Osteocyte (in vitro differentiated cells): ENCODE measurements at regions not wholly inside any gene's neighbourhood (a gene's known extent, or its start where the extent isn't known, plus 50 kb on each side); places are given as distances from the start of the nearest gene placed in this dataset.

Experiments
- DNase-seq: peaks from one replicate; pipeline ENCODE4 v3.0.0; 2021; ENCODE audit warnings: mixed read lengths; ENCODE audit not compliant: unreplicated experiment; ENCODE audit errors: extremely low spot score
- H3K27ac Mint-ChIP-seq: one replicate; pipeline ENCODE4 v1.8.0; 2021; ENCODE audit warnings: mild to moderate bottlenecking, mixed read lengths; ENCODE audit not compliant: unreplicated experiment
- H3K27me3 Mint-ChIP-seq: one replicate; pipeline ENCODE4 v1.8.0; 2021; ENCODE audit warnings: mixed read lengths; ENCODE audit not compliant: unreplicated experiment
- H3K36me3 Mint-ChIP-seq: one replicate; pipeline ENCODE4 v1.8.0; 2021; ENCODE audit warnings: mixed read lengths; ENCODE audit not compliant: unreplicated experiment
- H3K4me1 Mint-ChIP-seq: one replicate; pipeline ENCODE4 v1.8.0; 2021; ENCODE audit warnings: mixed read lengths; ENCODE audit not compliant: unreplicated experiment
- H3K4me3 Mint-ChIP-seq: one replicate; pipeline ENCODE4 v1.8.0; 2021; ENCODE audit warnings: mild to moderate bottlenecking, moderate library complexity, mixed read lengths; ENCODE audit not compliant: unreplicated experiment
- H3K9me3 Mint-ChIP-seq: one replicate; pipeline ENCODE4 v1.8.0; 2021; ENCODE audit warnings: mixed read lengths; ENCODE audit not compliant: unreplicated experiment
- TF ChIP-seq, protein P1 (sequence below): fragments of 200-600 bp; sonication (generic); IDR thresholded peaks from 2 replicates; pipeline ENCODE4 v1.5.0; 2021; ENCODE audit warnings: antibody characterized with exemption, mild to moderate bottlenecking, moderate library complexity

DNA sequence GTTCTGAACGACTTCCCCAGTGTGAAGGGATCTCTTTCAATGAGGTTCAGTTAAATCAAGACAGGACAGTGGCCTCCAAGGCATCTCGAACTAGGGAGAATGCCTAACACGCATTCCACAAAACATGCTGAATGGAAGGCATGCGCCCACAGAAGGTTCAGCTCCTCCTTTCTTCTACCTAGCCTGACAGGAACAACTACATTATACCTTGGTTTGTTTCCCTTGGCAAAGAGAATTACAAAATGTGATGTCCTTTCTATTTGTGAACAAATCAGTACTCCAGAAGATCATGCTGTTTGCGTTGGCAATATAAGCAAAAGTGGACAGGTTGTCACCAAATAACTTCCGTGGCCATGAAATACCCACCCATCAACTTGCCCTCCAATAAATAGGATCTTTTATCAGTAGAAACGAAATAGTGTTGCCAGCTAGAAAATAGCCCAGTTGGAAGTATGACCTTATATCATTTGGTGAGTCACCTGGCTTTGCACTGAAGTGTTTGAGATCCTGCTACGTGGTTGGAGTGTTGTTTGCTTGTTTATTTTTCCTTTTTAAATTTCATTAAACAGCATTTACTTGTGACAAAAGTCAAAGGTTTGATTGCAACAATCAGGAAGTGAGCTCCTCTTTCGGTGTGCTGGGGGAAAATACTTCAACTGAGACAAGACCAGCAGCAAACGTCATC is 117.0 kb upstream of the FAM204A start:
- TF ChIP-seq, protein P1, sequence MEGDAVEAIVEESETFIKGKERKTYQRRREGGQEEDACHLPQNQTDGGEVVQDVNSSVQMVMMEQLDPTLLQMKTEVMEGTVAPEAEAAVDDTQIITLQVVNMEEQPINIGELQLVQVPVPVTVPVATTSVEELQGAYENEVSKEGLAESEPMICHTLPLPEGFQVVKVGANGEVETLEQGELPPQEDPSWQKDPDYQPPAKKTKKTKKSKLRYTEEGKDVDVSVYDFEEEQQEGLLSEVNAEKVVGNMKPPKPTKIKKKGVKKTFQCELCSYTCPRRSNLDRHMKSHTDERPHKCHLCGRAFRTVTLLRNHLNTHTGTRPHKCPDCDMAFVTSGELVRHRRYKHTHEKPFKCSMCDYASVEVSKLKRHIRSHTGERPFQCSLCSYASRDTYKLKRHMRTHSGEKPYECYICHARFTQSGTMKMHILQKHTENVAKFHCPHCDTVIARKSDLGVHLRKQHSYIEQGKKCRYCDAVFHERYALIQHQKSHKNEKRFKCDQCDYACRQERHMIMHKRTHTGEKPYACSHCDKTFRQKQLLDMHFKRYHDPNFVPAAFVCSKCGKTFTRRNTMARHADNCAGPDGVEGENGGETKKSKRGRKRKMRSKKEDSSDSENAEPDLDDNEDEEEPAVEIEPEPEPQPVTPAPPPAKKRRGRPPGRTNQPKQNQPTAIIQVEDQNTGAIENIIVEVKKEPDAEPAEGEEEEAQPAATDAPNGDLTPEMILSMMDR = no peak
- no peaks in the 10 kb centered on the region for H3K9me3 Mint-ChIP-seq
- peaks cover 3% of the 10 kb centered on the region for H3K27me3 Mint-ChIP-seq
- H3K27ac Mint-ChIP-seq = no peak overlapping the region
- H3K4me1 Mint-ChIP-seq = no peaks in the 10 kb centered on the region
- no peak overlapping the region for H3K4me3 Mint-ChIP-seq
- no peaks in the 10 kb centered on the region for H3K36me3 Mint-ChIP-seq
- DNase-seq = no peak

DNA sequence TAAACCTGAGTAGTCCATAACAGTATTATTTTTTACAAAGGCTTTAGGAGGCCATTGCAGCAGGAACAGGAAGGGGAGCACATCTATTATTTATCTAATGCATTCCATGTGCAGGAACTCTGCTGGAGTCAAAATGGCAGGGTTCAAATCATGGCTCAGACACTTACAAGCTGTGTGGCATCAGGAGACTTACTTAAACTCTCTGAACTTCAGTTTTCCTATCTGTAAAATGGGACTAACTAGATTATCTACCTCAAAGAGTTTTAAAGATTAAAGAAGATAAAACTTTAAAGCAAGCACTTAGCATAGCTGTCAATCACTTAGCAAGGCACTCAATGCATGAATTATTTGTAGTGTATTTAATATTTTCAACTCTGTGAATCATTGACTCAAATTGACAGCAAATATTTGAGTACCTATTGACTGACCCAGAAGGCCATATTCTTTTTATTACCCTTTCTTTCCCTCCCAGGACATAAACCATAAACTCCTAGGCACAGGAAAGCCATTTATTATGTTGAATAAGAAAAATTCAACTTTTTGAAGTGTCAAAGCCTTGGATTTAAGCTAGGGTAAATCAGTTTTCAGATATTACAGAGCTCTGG is 115.8 kb upstream of the FAM204A start:
- peaks cover 3% of the 10 kb centered on the region for H3K27me3 Mint-ChIP-seq
- H3K27ac Mint-ChIP-seq = no peak overlapping the region
- H3K4me3 Mint-ChIP-seq = no peak overlapping the region
- H3K9me3 Mint-ChIP-seq = no peaks in the 10 kb centered on the region
- H3K4me1 Mint-ChIP-seq = no peaks in the 10 kb centered on the region
- no peak for DNase-seq
- TF ChIP-seq, protein P1 = no peak
- no peaks in the 10 kb centered on the region for H3K36me3 Mint-ChIP-seq

DNA sequence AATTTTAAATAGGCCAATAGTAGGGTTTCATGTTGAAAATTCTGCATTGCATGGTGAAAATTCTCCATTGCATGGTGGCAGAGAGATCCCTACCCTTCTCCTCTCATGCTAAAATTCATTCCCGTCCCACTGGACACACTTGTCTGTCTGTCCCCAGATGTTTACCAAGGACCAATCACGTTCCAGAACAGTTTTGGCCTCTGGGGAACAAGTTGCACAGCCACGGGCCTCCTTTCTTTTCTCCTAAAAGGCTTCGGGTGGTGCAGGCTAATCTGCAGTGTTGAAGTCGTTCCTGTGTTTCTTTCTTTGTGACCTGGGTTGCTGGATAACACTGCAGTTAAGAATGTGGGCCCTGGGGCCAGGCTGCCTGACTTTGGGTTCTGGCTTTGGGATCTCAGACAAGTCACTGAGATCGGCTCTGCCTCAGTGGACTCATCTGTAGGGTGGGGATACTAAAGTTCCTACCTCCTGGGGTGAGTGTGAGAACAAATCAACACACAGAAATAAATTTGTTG is 113.1 kb upstream of the FAM204A start:
- H3K27me3 Mint-ChIP-seq = peaks cover 8% of the 10 kb centered on the region
- H3K9me3 Mint-ChIP-seq = peaks cover 9% of the 10 kb centered on the region
- no peaks in the 10 kb centered on the region for H3K4me1 Mint-ChIP-seq
- H3K4me3 Mint-ChIP-seq = no peak overlapping the region
- H3K36me3 Mint-ChIP-seq = no peaks in the 10 kb centered on the region
- peak; percentile 60 for DNase-seq
- H3K27ac Mint-ChIP-seq = no peak overlapping the region
- TF ChIP-seq, protein P1 = no peak

DNA sequence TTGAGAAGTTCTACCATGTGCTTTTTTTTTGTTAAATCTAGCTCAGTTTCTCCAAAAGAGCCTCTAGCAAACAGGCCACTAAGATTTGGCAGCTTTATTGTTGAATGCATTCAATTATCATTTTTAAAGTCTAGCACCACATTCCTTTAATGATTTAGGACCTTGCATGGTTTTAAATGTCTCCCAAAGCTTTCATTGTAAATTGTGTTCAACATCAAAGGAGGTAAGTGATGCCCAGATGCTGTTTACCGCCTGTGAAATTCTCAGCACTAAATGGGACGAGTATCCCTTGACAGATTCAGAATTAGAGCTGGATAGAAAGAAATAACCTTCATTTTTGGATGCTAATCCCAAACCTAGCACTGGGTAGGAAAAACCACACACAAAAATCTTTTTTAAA is 112.1 kb upstream of the FAM204A start:
- H3K4me3 Mint-ChIP-seq = no peak overlapping the region
- H3K27me3 Mint-ChIP-seq = peaks cover 11% of the 10 kb centered on the region
- no peaks in the 10 kb centered on the region for H3K4me1 Mint-ChIP-seq
- H3K9me3 Mint-ChIP-seq = peaks cover 9% of the 10 kb centered on the region
- DNase-seq = no peak
- no peak overlapping the region for H3K27ac Mint-ChIP-seq
- no peaks in the 10 kb centered on the region for H3K36me3 Mint-ChIP-seq
- TF ChIP-seq, protein P1 = no peak

DNA sequence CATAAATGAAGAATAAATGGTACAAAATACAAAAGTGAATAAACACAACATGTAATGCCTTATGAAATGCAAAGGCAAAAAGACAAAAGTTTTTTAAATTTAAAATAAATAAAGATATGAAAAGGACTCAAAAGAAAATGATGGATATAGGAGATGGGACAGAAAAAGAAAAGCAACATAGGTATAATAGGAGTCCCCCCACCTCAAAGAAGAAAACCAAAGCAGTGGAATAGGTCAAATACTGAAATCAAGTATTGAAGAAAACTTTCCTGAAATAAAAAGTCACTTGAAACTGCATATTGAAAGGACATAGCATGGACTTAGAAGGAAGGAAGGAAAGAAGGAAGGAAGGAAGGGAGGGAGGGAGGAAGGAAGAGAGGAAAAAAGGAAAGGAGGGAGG is 110.0 kb upstream of the FAM204A start:
- Mint-ChIP-seq H3K36me3 (no peaks in the 10 kb centered on the region), H3K4me3 (no peak overlapping the region), H3K9me3 (peaks cover 9% of the 10 kb centered on the region), H3K27ac (no peak overlapping the region), H3K4me1 (no peaks in the 10 kb centered on the region), H3K27me3 (peaks cover 11% of the 10 kb centered on the region)
- TF ChIP-seq, protein P1 = no peak
- no peak for DNase-seq
